Glutamatergic neuron (in vitro differentiated cells): ENCODE measurements at regions not wholly inside any gene's neighbourhood (a gene's known extent, or its start where the extent isn't known, plus 50 kb on each side); places are given as distances from the start of the nearest gene placed in this dataset.

Source experiments
- DNase-seq: peaks from one replicate; pipeline ENCODE4 v3.0.0; 2022
- H3K27ac Mint-ChIP-seq: one replicate; pipeline ENCODE4 v1.8.0; 2020; ENCODE audit warnings: mild to moderate bottlenecking, mixed read lengths, inconsistent platforms; ENCODE audit not compliant: unreplicated experiment
- H3K27me3 Mint-ChIP-seq: one replicate; pipeline ENCODE4 v1.8.0; 2020; ENCODE audit warnings: mild to moderate bottlenecking, moderate library complexity, mixed read lengths, inconsistent platforms; ENCODE audit not compliant: unreplicated experiment
- H3K36me3 Mint-ChIP-seq: one replicate; pipeline ENCODE4 v1.8.0; 2020; ENCODE audit warnings: mild to moderate bottlenecking, mixed read lengths, inconsistent platforms; ENCODE audit not compliant: unreplicated experiment
- H3K4me1 Mint-ChIP-seq: one replicate; pipeline ENCODE4 v1.8.0; 2020; ENCODE audit warnings: mild to moderate bottlenecking, low read depth, mixed read lengths, inconsistent platforms; ENCODE audit not compliant: unreplicated experiment
- H3K4me3 Mint-ChIP-seq: one replicate; pipeline ENCODE4 v1.8.0; 2020; ENCODE audit warnings: mild to moderate bottlenecking, mixed read lengths, inconsistent platforms; ENCODE audit not compliant: unreplicated experiment
- H3K9me3 Mint-ChIP-seq: one replicate; pipeline ENCODE4 v1.8.0; 2020; ENCODE audit warnings: mild to moderate bottlenecking, moderate library complexity, mixed read lengths, inconsistent platforms; ENCODE audit not compliant: unreplicated experiment
- TF ChIP-seq, protein P1 (sequence below): fragments of 200-600 bp; sonication (generic); IDR thresholded peaks from one replicate; pipeline ENCODE4 v1.5.0; 2021; ENCODE audit not compliant: partially characterized antibody, unreplicated experiment

DNA sequence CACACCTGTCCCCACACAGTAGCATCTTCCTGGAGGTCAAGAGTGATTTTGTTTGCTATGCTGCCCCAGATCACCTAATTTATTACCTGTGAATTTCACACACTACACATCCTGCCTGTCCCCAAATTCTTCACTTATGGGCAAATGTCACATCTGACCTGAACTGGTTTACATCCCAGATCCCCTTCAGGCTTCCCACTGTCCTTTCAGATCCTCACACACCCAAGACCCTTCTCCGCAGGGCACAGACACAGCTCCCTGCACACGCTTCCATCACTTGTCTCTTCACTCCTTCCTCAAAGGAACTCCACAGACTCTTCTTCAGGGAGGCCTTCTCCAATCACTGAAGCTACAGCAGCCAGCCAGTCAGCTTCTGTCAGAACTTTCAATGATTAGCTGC, 118.7 kb upstream of the IGLL5 start:
- H3K27ac Mint-ChIP-seq = no peak overlapping the region
- no peaks in the 10 kb centered on the region for H3K4me1 Mint-ChIP-seq
- H3K27me3 Mint-ChIP-seq = peaks cover 7% of the 10 kb centered on the region
- peaks cover 4% of the 10 kb centered on the region for H3K36me3 Mint-ChIP-seq
- no peaks in the 10 kb centered on the region for H3K9me3 Mint-ChIP-seq
- no peak overlapping the region for H3K4me3 Mint-ChIP-seq
- TF ChIP-seq, protein P1, sequence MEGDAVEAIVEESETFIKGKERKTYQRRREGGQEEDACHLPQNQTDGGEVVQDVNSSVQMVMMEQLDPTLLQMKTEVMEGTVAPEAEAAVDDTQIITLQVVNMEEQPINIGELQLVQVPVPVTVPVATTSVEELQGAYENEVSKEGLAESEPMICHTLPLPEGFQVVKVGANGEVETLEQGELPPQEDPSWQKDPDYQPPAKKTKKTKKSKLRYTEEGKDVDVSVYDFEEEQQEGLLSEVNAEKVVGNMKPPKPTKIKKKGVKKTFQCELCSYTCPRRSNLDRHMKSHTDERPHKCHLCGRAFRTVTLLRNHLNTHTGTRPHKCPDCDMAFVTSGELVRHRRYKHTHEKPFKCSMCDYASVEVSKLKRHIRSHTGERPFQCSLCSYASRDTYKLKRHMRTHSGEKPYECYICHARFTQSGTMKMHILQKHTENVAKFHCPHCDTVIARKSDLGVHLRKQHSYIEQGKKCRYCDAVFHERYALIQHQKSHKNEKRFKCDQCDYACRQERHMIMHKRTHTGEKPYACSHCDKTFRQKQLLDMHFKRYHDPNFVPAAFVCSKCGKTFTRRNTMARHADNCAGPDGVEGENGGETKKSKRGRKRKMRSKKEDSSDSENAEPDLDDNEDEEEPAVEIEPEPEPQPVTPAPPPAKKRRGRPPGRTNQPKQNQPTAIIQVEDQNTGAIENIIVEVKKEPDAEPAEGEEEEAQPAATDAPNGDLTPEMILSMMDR = no peak
- DNase-seq = no peak

DNA sequence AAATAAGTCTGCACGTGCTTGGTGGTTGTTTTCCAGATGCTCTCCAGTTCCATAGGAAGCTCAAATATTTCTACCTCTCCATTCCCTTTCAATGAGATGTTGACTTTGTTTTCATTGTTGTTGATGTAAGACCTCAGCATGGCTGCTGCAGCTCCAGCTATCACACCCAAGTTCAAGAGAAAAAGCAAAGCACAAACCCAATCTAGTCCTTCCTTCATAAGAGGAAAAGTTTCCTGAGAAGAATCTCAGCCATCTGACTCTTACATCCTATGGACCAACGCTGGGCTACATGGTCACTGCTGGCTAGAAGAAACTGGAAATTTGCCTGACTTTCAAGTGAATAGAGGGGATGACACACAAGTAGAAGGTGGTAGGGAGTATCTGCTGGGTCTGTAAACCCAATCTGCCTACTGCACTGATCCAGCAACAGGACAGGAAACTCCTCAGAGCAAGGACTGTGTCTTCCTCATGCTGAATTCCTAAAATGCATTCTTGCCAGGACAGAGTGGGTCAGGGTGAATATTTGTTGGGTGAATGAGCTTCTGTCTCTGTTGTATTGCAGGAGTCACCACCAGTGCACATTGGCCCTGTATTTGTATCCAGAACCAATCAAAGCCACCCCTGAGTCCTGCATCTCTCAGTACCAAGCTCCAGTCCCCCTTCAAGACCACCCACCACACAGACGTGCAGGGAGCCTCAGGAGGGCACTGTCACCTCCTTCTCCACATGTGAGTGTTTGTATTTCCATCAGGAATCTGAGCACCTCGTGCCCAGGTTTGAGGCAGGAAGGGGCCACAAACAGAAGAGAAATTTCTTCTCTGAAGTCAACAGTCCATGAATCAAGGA, 118.0 kb upstream of the IGLL5 start:
- H3K27me3 Mint-ChIP-seq = peaks cover 7% of the 10 kb centered on the region
- no peaks in the 10 kb centered on the region for H3K9me3 Mint-ChIP-seq
- no peak for DNase-seq
- no peaks in the 10 kb centered on the region for H3K4me1 Mint-ChIP-seq
- no peak overlapping the region for H3K4me3 Mint-ChIP-seq
- H3K36me3 Mint-ChIP-seq = peaks cover 4% of the 10 kb centered on the region
- H3K27ac Mint-ChIP-seq = no peak overlapping the region
- TF ChIP-seq, protein P1 = no peak

DNA sequence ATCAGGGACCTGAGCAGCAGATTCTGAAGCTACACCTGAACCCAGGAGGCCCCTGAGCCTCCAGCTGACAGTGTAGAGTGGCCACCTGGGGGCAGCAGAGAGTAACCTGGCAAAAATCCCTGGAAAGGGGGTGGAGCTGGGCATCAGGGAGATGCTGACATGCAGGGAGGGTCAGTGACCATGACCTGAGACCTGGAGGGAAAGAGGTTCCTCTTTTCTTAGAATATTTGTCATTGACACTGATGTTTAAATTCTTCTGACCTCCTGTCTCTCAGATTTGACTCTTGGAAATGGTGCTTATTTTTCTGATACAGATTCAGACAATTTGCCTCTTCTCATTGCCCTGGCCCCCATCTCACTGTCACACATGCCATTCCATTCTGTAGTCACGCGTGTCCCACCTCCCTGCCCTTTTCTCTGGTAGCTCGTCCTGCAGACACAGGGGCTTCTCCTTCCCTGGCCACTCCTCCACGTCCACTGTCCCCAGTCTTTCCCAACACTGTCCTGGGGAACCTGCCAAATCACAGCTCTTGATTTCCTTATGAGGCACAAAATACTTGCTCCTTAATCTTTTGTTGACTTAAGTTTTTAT, 117.2 kb upstream of the IGLL5 start:
- Mint-ChIP-seq H3K9me3 (no peaks in the 10 kb centered on the region), H3K4me1 (no peaks in the 10 kb centered on the region), H3K27ac (no peak overlapping the region), H3K36me3 (peaks cover 4% of the 10 kb centered on the region), H3K4me3 (no peak overlapping the region), H3K27me3 (peaks cover 8% of the 10 kb centered on the region)
- peak; percentile 75 for DNase-seq
- TF ChIP-seq, protein P1 = peak; percentile 77

DNA sequence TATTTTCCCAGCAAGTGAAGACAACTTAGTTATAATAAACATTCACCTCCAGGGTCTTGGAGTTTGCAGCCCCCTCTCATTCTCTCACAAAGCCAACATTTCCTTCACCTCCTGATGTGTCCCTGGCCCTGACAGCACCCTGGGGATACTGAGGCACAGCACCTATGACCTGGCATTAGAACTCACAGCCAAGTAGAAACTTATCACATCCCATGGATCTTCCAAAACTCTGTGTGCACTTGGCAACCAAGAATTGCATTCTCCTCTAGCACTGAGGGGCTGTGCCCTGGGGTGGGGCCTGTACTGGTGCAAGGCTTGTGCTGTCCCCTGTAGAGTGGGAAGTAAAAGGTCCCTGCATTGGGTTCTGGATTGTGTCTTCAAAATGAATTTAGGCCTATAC, 116.7 kb upstream of the IGLL5 start:
- no peak overlapping the region for H3K27ac Mint-ChIP-seq
- peaks cover 8% of the 10 kb centered on the region for H3K27me3 Mint-ChIP-seq
- peaks cover 4% of the 10 kb centered on the region for H3K36me3 Mint-ChIP-seq
- TF ChIP-seq, protein P1 = no peak
- no peaks in the 10 kb centered on the region for H3K9me3 Mint-ChIP-seq
- no peak overlapping the region for H3K4me3 Mint-ChIP-seq
- no peaks in the 10 kb centered on the region for H3K4me1 Mint-ChIP-seq
- no peak for DNase-seq
